HFF-Myc (cell line): ENCODE measurements at regions not wholly inside any gene's neighbourhood (a gene's known extent, or its start where the extent isn't known, plus 50 kb on each side); places are given as distances from the start of the nearest gene placed in this dataset.

Source experiments
- DNase-seq: peaks from one replicate; pipeline ENCODE4 v3.0.0-alpha.2; 2011; ENCODE audit warnings: low read depth; ENCODE audit errors: extremely low read depth
- H3K4me3 ChIP-seq: replicated peaks from 2 replicates; pipeline ENCODE4 v1.5.1; 2011; ENCODE audit warnings: low read depth, mild to moderate bottlenecking, control low read depth, low read length
- TF ChIP-seq, protein P1 (sequence below): IDR thresholded peaks from 2 replicates; pipeline ENCODE4 v1.5.1; 2012; ENCODE audit warnings: mild to moderate bottlenecking, low read depth, low read length, control low read depth; ENCODE audit errors: missing control alignments

DNA sequence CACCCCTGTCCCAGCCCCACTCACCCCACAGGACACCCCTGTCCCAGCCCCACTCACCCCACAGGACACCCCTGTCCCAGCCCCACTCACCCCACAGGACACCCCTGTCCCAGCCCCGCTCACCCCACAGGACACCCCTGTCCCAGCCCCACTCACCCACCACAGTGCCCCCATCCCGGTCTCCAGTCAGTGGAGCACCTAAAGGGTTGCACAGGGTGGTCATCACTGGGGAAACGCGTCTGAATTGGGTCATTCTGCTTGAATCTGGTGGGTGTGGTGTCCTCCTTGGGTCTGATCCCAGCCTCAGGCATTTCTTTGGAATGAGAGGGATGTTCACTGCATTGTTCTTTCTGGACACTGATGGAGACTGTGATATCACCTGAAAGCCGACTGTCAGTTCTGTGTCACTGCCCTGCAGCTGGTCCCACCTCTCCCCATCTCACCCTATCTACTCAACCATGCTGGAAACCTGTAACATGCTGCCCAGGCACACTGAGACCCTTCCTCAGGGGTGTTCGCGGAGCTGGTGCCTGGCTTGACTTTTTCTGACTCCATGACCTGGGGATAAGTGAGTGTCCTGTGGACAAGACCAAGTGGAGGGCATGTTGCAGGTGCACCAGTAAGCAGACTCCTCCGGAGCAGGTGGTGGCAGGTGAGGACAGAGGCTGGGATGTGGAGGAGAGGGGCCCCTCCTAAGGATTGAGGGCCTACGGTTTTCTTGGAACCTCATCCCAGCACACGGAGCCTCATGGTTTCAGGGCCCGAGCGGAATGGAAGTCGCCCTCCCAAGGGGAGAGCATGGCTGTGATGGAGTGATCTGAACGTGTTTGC, 262.5 kb upstream of the PPP2R2D start:
- no peak for DNase-seq
- no peak overlapping the region for H3K4me3 ChIP-seq
- TF ChIP-seq, protein P1, sequence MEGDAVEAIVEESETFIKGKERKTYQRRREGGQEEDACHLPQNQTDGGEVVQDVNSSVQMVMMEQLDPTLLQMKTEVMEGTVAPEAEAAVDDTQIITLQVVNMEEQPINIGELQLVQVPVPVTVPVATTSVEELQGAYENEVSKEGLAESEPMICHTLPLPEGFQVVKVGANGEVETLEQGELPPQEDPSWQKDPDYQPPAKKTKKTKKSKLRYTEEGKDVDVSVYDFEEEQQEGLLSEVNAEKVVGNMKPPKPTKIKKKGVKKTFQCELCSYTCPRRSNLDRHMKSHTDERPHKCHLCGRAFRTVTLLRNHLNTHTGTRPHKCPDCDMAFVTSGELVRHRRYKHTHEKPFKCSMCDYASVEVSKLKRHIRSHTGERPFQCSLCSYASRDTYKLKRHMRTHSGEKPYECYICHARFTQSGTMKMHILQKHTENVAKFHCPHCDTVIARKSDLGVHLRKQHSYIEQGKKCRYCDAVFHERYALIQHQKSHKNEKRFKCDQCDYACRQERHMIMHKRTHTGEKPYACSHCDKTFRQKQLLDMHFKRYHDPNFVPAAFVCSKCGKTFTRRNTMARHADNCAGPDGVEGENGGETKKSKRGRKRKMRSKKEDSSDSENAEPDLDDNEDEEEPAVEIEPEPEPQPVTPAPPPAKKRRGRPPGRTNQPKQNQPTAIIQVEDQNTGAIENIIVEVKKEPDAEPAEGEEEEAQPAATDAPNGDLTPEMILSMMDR, result no peak

DNA sequence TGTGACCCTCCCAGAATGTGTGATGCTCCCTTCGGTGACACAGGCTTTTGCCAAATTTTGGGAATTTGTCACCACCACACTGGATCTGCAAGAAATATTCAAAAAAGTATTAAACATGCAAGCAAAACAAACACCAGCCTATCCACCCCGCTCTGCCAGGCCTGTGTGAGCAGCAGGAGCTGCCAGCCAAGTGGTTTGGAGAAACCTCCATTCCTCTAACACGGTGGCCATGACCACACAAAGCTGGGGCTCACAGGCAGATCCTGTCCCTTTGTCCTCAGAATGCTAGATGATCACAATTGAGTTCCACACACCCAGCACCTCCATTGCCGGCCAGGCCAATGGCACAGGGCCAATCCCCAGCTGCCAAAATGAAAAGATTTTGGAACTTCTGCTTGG, 261.9 kb upstream of the PPP2R2D start:
- DNase-seq, result no peak
- TF ChIP-seq, protein P1, result no peak
- H3K4me3 ChIP-seq, result no peak overlapping the region

DNA sequence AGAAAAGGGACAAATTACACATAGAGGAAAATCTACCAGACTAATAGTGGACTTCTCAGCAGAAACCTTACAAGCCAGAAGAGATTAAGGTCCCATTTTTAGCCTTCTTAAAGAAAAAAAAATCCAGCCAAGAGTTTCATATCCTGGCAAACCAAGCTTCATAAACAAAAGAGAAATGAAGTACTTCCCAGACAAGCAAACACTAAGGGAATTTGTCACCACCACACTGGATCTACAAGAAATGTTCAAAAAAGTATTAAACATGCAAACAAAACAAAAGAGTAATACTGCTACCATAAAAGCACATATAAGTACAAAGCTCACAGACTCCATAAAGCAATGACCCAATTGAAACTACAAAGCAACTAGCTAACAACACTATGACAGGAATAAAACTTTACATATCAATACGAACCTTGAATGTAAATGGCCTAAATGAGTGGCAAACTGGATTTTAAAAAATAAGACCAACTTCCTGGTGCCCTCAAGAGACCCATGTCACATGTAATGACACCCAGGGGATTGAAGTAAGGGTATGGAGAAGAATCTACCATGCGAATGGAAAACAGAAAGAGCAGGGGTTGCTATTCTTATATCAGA, 260.7 kb upstream of the PPP2R2D start:
- no peak for DNase-seq
- TF ChIP-seq, protein P1, result no peak
- H3K4me3 ChIP-seq, result no peak overlapping the region

DNA sequence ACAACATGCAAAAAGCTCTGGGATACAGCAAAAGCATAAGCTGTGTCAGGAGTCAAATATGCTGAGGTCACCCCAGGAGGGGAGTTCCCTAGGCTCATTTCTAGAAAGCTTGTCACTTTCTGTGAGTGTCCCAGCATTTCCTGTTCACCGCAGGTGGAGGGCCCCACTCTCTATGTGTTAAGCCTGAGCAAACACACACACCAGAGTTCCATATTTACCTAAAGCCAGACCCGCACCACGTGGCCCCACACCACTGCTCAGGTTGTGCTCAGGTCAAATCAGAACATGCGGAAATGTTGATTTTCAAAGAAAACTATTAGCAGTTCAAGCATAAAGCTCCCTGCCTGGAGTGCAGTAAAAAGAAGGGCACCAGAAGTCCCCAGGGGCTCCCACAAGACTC, 259.6 kb upstream of the PPP2R2D start:
- no peak overlapping the region for H3K4me3 ChIP-seq
- no peak for DNase-seq
- TF ChIP-seq, protein P1, result no peak

DNA sequence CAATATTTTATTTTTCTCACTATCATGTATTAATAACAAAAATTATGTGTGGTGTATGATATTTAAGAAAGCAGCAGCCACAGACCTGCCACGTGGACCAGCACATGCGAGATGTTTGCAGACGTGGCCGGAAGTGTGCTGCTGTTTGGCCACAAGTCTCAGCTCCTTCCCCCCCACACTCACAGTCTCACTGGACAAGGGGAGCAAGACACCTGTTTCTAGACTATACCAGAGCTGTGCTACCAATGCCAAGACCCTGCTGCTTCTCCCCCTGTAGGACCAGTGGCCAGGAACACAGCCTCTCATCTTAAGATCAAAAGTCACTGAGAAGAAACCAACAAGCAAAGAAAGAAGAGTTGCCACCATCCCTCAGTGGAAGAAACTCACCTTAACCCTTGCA, 258.9 kb upstream of the PPP2R2D start:
- TF ChIP-seq, protein P1, result no peak
- no peak overlapping the region for H3K4me3 ChIP-seq
- DNase-seq, result no peak

DNA sequence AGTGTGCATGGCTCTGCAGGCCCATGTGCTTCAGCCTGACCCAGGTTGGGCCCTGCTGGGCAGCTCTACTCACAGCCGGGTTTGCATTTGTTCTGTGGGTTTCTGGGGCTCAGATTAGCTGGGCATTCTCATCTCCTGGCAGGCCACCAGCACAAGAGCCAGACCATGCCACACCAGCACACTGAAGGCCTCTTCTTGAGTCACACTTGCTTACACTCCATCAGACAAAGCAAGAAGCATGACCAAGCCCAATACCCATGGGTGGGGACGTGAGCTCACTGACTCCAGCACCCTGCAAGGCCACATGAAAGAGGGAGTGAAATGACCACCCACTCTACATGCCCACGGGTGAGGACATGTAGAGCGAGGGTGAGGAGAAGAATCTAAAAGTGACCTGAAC, 257.8 kb upstream of the PPP2R2D start:
- TF ChIP-seq, protein P1, result no peak
- H3K4me3 ChIP-seq, result no peak overlapping the region
- DNase-seq, result no peak
